Vagina (tissue), 2 donors: ENCODE measurements at regions not wholly inside any gene's neighbourhood (a gene's known extent, or its start where the extent isn't known, plus 50 kb on each side); places are given as distances from the start of the nearest gene placed in this dataset.

Source experiments
- POLR2AphosphoS5 ChIP-seq, 2 donors: sonication (generic); formaldehyde crosslinking; IDR thresholded peaks; one replicate each; pipeline ENCODE4 v1.9.0; 2017; ENCODE audit warnings: antibody characterized with exemption in 2 of 2, mild to moderate bottlenecking in 2 of 2, low read depth in 1 of 2; ENCODE audit not compliant: insufficient read depth in 1 of 2
- TF ChIP-seq, protein P1 (sequence below), 3 experiments: fragments of 450-650 bp in 2 of 3; fragments of 200-600 bp in 1 of 3; sonication (generic) in 1 of 3; IDR thresholded peaks; one replicate each; pipeline ENCODE4 v1.5.1; 2017 to 2019; ENCODE audit warnings: antibody characterized with exemption in 3 of 3, mild to moderate bottlenecking in 2 of 3, moderate library complexity in 2 of 3

DNA sequence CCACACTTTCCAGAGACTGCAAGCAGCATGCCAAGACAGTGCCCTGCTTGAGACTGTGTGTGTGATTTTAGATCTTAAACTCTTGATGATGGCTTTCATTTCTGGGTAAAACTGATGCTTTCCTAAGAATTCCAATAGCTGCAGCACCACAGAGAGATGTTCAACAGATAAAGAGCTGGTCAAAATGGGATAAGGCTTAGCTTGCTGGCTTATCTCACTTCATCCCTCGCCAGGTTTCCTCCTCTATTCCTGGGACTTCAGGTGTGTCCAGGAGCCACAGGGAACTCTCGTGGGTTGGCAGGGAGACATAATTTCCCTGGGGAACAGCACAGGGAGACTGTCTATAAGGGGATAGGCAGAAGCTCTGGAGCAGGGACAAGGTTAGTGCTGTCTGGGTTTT lies 137.3 kb downstream of the KCTD15 start:
- TF ChIP-seq, protein P1, sequence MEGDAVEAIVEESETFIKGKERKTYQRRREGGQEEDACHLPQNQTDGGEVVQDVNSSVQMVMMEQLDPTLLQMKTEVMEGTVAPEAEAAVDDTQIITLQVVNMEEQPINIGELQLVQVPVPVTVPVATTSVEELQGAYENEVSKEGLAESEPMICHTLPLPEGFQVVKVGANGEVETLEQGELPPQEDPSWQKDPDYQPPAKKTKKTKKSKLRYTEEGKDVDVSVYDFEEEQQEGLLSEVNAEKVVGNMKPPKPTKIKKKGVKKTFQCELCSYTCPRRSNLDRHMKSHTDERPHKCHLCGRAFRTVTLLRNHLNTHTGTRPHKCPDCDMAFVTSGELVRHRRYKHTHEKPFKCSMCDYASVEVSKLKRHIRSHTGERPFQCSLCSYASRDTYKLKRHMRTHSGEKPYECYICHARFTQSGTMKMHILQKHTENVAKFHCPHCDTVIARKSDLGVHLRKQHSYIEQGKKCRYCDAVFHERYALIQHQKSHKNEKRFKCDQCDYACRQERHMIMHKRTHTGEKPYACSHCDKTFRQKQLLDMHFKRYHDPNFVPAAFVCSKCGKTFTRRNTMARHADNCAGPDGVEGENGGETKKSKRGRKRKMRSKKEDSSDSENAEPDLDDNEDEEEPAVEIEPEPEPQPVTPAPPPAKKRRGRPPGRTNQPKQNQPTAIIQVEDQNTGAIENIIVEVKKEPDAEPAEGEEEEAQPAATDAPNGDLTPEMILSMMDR (IDR thresholded peaks at IDR 0.05), result no peak
- TF ChIP-seq POLR2AphosphoS5 (IDR thresholded peaks at IDR 0.05; ENCODE audit: insufficient read depth in 1 of 2, low read depth in 1 of 2), result no peak
